DMS114 treated with DMSO at 0.1 percent for 48 hours (cell line): ENCODE measurements at regions not wholly inside any gene's neighbourhood (a gene's known extent, or its start where the extent isn't known, plus 50 kb on each side); places are given as distances from the start of the nearest gene placed in this dataset.
"Not testable (repeated sequence)": the region's sequence is repeated elsewhere in the genome, so short reads cannot be mapped to it uniquely, and the experiment has no call there.

Experiments
- DNase-seq: peaks from one replicate; lab custom pipeline; 2025; ENCODE audit not compliant: unreplicated experiment; lab: John Stamatoyannopoulos, UW

- no peak for DNase-seq
Observed at GRCh38 chr2:12871694-12872315, 155.1 kb downstream of the TRIB2 start.

GRCh38 chr2:12877761-12878160 is 161.0 kb downstream of the TRIB2 start:
- no peak for DNase-seq

GRCh38 chr2:12879649-12880048 is 162.9 kb downstream of the TRIB2 start:
- no peak for DNase-seq

GRCh38 chr2:12881952-12882351 is 165.2 kb downstream of the TRIB2 start:
- no peak for DNase-seq

- DNase-seq, result no peak
Observed at GRCh38 chr2:12882393-12882792, 165.7 kb downstream of the TRIB2 start.

GRCh38 chr2:12883906-12884305 is 167.2 kb downstream of the TRIB2 start:
- no peak for DNase-seq

GRCh38 chr2:12884713-12885282 is 168.1 kb downstream of the TRIB2 start:
- DNase-seq, result no peak

- no peak for DNase-seq
Observed at GRCh38 chr2:12890066-12890465, 173.3 kb downstream of the TRIB2 start.

GRCh38 chr2:12890481-12890991 is 173.8 kb downstream of the TRIB2 start:
- DNase-seq, result no peak

GRCh38 chr2:12895017-12895416 is 178.3 kb downstream of the TRIB2 start:
- no peak for DNase-seq

- DNase-seq, result no peak
Observed at GRCh38 chr2:12896318-12896982, 179.7 kb downstream of the TRIB2 start.

- DNase-seq, result no peak
Observed at GRCh38 chr2:12897181-12897580, 180.4 kb downstream of the TRIB2 start.

GRCh38 chr2:12903272-12903671 is 186.5 kb downstream of the TRIB2 start:
- DNase-seq, result no peak

GRCh38 chr2:12910431-12910830 is 193.7 kb downstream of the TRIB2 start:
- DNase-seq, result no peak

- DNase-seq, result no peak
Observed at GRCh38 chr2:12915787-12916186, 199.1 kb downstream of the TRIB2 start.

GRCh38 chr2:12918138-12918834 is 201.6 kb downstream of the TRIB2 start:
- no peak for DNase-seq

- DNase-seq, result no peak
Observed at GRCh38 chr2:12918835-12919445, 202.2 kb downstream of the TRIB2 start.

GRCh38 chr2:12921321-12921720 is 204.6 kb downstream of the TRIB2 start:
- no peak for DNase-seq

GRCh38 chr2:12923907-12924610 is 207.3 kb downstream of the TRIB2 start:
- no peak for DNase-seq

- DNase-seq, result not testable (repeated sequence)
Observed at GRCh38 chr2:12926641-12927040, 209.9 kb downstream of the TRIB2 start.
